ENCODE measurements at regions not wholly inside any gene's neighbourhood (a gene's known extent, or its start where the extent isn't known, plus 50 kb on each side); places are given as distances from the start of the nearest gene placed in this dataset.

- no peak for TF ChIP-seq POLR2A (IDR thresholded peaks at IDR 0.05; ENCODE audit: low read depth, low read length)
- TF ChIP-seq POLR2AphosphoS5 (IDR thresholded peaks at IDR 0.05; ENCODE audit: low read depth, low read length), result no peak
- TF ChIP-seq TAF1 (IDR thresholded peaks at IDR 0.05; ENCODE audit: borderline replicate concordance, low read depth, low read length), result no peak
Observed at GRCh38 chr7:131083781-131084180, 243.9 kb upstream of the MKLN1 start.

All from GM12892 (cell line).